Progenitor cell of endocrine pancreas (in vitro differentiated cells): ENCODE measurements at regions not wholly inside any gene's neighbourhood (a gene's known extent, or its start where the extent isn't known, plus 50 kb on each side); places are given as distances from the start of the nearest gene placed in this dataset.

Experiments used
- DNase-seq: peaks from one replicate; pipeline ENCODE4 v3.0.0; 2021; ENCODE audit warnings: low spot score; ENCODE audit not compliant: unreplicated experiment
- H3K27ac Mint-ChIP-seq: 2 replicates; pipeline ENCODE4 v1.8.0; 2021; ENCODE audit warnings: mild to moderate bottlenecking, moderate library complexity, mixed read lengths
- H3K27me3 Mint-ChIP-seq: 2 replicates; pipeline ENCODE4 v1.8.0; 2021; ENCODE audit warnings: mixed read lengths
- H3K36me3 Mint-ChIP-seq: 2 replicates; pipeline ENCODE4 v1.8.0; 2022; ENCODE audit warnings: mixed read lengths; ENCODE audit not compliant: insufficient read depth
- H3K4me1 Mint-ChIP-seq: 2 replicates; pipeline ENCODE4 v1.8.0; 2021; ENCODE audit warnings: low read depth, mixed read lengths
- H3K4me3 Mint-ChIP-seq: 2 replicates; pipeline ENCODE4 v1.8.0; 2021; ENCODE audit warnings: low read depth, mild to moderate bottlenecking, moderate library complexity, mixed read lengths
- H3K9me3 Mint-ChIP-seq: 2 replicates; pipeline ENCODE4 v1.8.0; 2021; ENCODE audit warnings: low read depth, mixed read lengths
- TF ChIP-seq, protein P1 (sequence below): fragments of 200-600 bp; sonication (generic); IDR thresholded peaks from one replicate; pipeline ENCODE4 v1.5.0; 2021; ENCODE audit warnings: antibody characterized with exemption, mild to moderate bottlenecking; ENCODE audit not compliant: unreplicated experiment

- Mint-ChIP-seq H3K4me1 (no peaks in the 10 kb centered on the region), H3K4me3 (no peak overlapping the region), H3K9me3 (no peaks in the 10 kb centered on the region), H3K36me3 (no peaks in the 10 kb centered on the region), H3K27me3 (peaks cover 3% of the 10 kb centered on the region), H3K27ac (no peak overlapping the region)
- DNase-seq, result no peak
- TF ChIP-seq, protein P1, sequence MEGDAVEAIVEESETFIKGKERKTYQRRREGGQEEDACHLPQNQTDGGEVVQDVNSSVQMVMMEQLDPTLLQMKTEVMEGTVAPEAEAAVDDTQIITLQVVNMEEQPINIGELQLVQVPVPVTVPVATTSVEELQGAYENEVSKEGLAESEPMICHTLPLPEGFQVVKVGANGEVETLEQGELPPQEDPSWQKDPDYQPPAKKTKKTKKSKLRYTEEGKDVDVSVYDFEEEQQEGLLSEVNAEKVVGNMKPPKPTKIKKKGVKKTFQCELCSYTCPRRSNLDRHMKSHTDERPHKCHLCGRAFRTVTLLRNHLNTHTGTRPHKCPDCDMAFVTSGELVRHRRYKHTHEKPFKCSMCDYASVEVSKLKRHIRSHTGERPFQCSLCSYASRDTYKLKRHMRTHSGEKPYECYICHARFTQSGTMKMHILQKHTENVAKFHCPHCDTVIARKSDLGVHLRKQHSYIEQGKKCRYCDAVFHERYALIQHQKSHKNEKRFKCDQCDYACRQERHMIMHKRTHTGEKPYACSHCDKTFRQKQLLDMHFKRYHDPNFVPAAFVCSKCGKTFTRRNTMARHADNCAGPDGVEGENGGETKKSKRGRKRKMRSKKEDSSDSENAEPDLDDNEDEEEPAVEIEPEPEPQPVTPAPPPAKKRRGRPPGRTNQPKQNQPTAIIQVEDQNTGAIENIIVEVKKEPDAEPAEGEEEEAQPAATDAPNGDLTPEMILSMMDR, result no peak
Measured at GRCh38 chr10:62636825-62637248, 167.7 kb upstream of the ADO start.

DNA sequence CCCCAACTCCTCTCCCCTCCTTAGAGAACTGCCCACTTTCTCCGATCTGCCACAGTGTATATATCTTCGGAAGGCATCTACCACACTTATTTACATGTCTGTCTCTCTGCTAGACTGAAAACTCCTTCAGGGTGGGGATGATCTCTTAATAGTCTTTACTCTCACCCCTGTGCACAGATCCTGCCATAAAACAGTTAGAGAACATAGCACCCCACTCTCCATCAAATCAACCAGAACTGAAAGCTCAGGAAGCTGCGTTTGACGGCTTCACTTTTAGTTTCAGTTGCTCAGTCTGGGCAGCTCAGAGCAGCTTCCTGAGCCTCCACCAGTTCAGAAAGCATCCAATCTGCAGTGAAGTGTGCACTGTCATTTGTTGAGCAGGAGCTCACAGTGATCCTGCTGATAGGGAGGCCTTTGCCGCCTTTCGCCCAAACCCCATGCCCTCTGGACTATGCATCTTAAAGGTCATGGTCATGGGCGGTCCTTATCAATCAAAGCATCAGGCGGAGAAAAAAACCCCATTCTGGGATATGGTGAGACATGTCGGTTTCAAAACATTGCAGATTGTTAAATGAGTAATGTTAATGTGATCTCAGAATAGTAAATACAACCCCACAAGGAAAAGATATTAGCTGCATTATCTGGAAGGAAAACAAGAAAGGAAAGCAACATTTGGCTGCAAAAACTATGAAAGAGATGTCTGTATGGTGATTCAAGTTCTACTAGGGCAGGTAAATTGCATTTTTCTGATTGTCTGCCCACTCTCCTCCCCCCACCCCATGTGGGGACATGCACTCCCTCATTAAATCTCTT, 167.1 kb upstream of the ADO start:
- Mint-ChIP-seq H3K4me1 (no peaks in the 10 kb centered on the region), H3K4me3 (no peak overlapping the region), H3K27ac (no peak overlapping the region), H3K36me3 (no peaks in the 10 kb centered on the region), H3K9me3 (no peaks in the 10 kb centered on the region), H3K27me3 (peaks cover 3% of the 10 kb centered on the region)
- TF ChIP-seq, protein P1, result no peak
- no peak for DNase-seq

GRCh38 chr10:62638062-62638477, 166.4 kb upstream of the ADO start:
- peaks cover 3% of the 10 kb centered on the region for H3K27me3 Mint-ChIP-seq
- no peaks in the 10 kb centered on the region for H3K4me1 Mint-ChIP-seq
- no peak for DNase-seq
- no peak overlapping the region for H3K27ac Mint-ChIP-seq
- no peaks in the 10 kb centered on the region for H3K9me3 Mint-ChIP-seq
- H3K36me3 Mint-ChIP-seq, result no peaks in the 10 kb centered on the region
- TF ChIP-seq, protein P1, result no peak
- no peak overlapping the region for H3K4me3 Mint-ChIP-seq

DNA sequence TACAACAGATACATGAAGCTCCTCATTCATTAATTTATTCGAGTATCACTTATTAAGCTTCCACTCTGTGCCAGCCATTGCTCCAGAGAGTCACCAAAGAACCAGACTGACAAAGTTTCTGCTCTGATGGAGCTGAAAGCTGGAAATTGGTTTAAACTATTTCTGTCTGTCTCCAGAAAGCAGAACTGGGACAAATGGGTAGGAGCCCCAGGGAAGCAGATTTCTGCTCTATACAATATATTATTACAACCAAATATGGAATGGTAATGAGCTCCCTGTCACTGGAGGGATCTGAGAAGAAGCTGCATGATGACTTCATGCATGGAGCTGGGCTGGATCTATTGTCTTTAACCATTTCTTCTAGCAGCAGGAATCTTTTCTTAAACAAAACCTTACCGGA, 165.4 kb upstream of the ADO start:
- Mint-ChIP-seq H3K27me3 (peaks cover 1% of the 10 kb centered on the region), H3K27ac (no peak overlapping the region), H3K36me3 (no peaks in the 10 kb centered on the region), H3K4me1 (no peaks in the 10 kb centered on the region), H3K4me3 (no peak overlapping the region), H3K9me3 (no peaks in the 10 kb centered on the region)
- DNase-seq, result no peak
- TF ChIP-seq, protein P1, result no peak

DNA sequence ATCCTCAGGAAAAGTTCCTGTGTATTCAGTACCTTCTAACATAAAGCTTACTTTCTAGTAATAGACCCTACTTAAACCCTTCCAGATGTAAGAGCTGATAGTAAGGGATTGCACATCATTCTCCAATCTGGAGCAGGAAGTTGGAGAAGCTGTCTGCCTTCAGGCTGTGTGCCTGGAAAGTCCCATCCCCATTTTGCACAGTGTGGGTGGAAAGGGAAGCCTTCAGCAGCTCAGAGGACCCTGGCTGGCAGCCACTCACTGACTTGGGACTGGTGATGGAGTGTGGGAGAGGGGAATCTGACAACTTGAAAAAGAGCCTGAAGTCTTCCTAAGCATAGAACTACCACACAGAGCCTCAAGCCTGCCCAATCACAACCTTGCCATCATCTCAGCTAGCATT, 164.1 kb upstream of the ADO start:
- no peak for DNase-seq
- H3K9me3 Mint-ChIP-seq, result no peaks in the 10 kb centered on the region
- no peaks in the 10 kb centered on the region for H3K27me3 Mint-ChIP-seq
- TF ChIP-seq, protein P1, result no peak
- no peak overlapping the region for H3K4me3 Mint-ChIP-seq
- H3K4me1 Mint-ChIP-seq, result no peaks in the 10 kb centered on the region
- no peak overlapping the region for H3K27ac Mint-ChIP-seq
- H3K36me3 Mint-ChIP-seq, result no peaks in the 10 kb centered on the region
